ENCODE measurements at regions not wholly inside any gene's neighbourhood (a gene's known extent, or its start where the extent isn't known, plus 50 kb on each side); places are given as distances from the start of the nearest gene placed in this dataset.
"Not testable (repeated sequence)": the region's sequence is repeated elsewhere in the genome, so short reads cannot be mapped to it uniquely, and the experiment has no call there.

- no peak for DNase-seq (ENCODE audit: low read depth in 3 of 3)
These were observed 277.4 kb upstream of the XYLT1 start for GRCh38 chr16:17748044-17748719.

GRCh38 chr16:17747081-17747756 is 276.5 kb upstream of the XYLT1 start:
- no peak for DNase-seq (ENCODE audit: low read depth in 3 of 3)

- DNase-seq (ENCODE audit: low read depth in 3 of 3): no peak
These were observed 274.3 kb upstream of the XYLT1 start for GRCh38 chr16:17744921-17745572.

- no peak for DNase-seq (ENCODE audit: low read depth in 3 of 3)
These were observed 272.8 kb upstream of the XYLT1 start for GRCh38 chr16:17743578-17743977.

- DNase-seq (ENCODE audit: low read depth in 3 of 3): no peak
These were observed 272.4 kb upstream of the XYLT1 start for GRCh38 chr16:17743158-17743557.

GRCh38 chr16:17735099-17735498 is 264.3 kb upstream of the XYLT1 start:
- DNase-seq (ENCODE audit: low read depth in 3 of 3): not testable (repeated sequence)

GRCh38 chr16:17729820-17730219 is 259.1 kb upstream of the XYLT1 start:
- DNase-seq (ENCODE audit: low read depth in 3 of 3): no peak

GRCh38 chr16:17728196-17728595 is 257.4 kb upstream of the XYLT1 start:
- no peak for DNase-seq (ENCODE audit: low read depth in 3 of 3)

- DNase-seq (ENCODE audit: low read depth in 3 of 3): no peak
These were observed 253.6 kb upstream of the XYLT1 start for GRCh38 chr16:17724242-17724898.

- no peak for DNase-seq (ENCODE audit: low read depth in 3 of 3)
These were observed 252.9 kb upstream of the XYLT1 start for GRCh38 chr16:17723531-17724134.

- no peak for DNase-seq (ENCODE audit: low read depth in 3 of 3)
These were observed 247.7 kb upstream of the XYLT1 start for GRCh38 chr16:17718495-17718894.

- no peak for DNase-seq (ENCODE audit: low read depth in 3 of 3)
These were observed 235.1 kb upstream of the XYLT1 start for GRCh38 chr16:17705847-17706246.

GRCh38 chr16:17696616-17697015 is 225.9 kb upstream of the XYLT1 start:
- DNase-seq (ENCODE audit: low read depth in 3 of 3): no peak

GRCh38 chr16:17692484-17692883 is 221.7 kb upstream of the XYLT1 start:
- DNase-seq (ENCODE audit: low read depth in 3 of 3): no peak

- no peak for DNase-seq (ENCODE audit: low read depth in 3 of 3)
These were observed 221.1 kb upstream of the XYLT1 start for GRCh38 chr16:17691899-17692176.

GRCh38 chr16:17691106-17691898 is 220.5 kb upstream of the XYLT1 start:
- no peak for DNase-seq (ENCODE audit: low read depth in 3 of 3)

GRCh38 chr16:17685447-17685846 is 214.7 kb upstream of the XYLT1 start:
- no peak for DNase-seq (ENCODE audit: low read depth in 3 of 3)

- DNase-seq (ENCODE audit: low read depth in 3 of 3): no peak
These were observed 212.5 kb upstream of the XYLT1 start for GRCh38 chr16:17683281-17683680.

GRCh38 chr16:17676171-17676570 is 205.4 kb upstream of the XYLT1 start:
- no peak for DNase-seq (ENCODE audit: low read depth in 3 of 3)

- DNase-seq (ENCODE audit: low read depth in 3 of 3): no peak
These were observed 197.6 kb upstream of the XYLT1 start for GRCh38 chr16:17668386-17668785.

GRCh38 chr16:17666293-17666692 is 195.5 kb upstream of the XYLT1 start:
- no peak for DNase-seq (ENCODE audit: low read depth in 3 of 3)

- DNase-seq (ENCODE audit: low read depth in 3 of 3): no peak
These were observed 188.1 kb upstream of the XYLT1 start for GRCh38 chr16:17658881-17659280.

Data from stimulated activated CD4-positive, alpha-beta T cell treated with anti-CD3 and anti-CD28 coated beads, TNF-alpha, amount 100 ng/mL, for 24 hours (primary cell).